ENCODE measurements at regions not wholly inside any gene's neighbourhood (a gene's known extent, or its start where the extent isn't known, plus 50 kb on each side); places are given as distances from the start of the nearest gene placed in this dataset.
"Not testable (repeated sequence)": the region's sequence is repeated elsewhere in the genome, so short reads cannot be mapped to it uniquely, and the experiment has no call there.

DNA sequence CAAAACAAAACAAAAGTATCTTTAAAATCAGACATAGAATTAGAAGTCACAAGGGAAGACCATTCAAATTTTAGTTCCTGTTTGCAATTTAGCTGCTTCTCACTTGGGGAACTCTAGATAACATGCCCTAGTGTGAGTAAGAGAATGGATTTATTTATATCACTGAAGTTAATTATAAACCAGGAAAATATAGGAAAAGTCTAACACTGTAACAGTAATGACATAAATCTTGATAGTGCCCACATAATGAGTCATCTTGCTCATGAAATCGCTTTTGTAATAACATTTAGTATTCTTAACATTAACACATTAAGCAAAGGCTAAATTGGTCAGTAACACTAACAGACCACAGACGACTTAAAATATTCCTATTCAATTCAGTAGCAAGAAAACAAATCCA, 710.7 kb downstream of the STPG2 start:
- TF ChIP-seq, protein P1, sequence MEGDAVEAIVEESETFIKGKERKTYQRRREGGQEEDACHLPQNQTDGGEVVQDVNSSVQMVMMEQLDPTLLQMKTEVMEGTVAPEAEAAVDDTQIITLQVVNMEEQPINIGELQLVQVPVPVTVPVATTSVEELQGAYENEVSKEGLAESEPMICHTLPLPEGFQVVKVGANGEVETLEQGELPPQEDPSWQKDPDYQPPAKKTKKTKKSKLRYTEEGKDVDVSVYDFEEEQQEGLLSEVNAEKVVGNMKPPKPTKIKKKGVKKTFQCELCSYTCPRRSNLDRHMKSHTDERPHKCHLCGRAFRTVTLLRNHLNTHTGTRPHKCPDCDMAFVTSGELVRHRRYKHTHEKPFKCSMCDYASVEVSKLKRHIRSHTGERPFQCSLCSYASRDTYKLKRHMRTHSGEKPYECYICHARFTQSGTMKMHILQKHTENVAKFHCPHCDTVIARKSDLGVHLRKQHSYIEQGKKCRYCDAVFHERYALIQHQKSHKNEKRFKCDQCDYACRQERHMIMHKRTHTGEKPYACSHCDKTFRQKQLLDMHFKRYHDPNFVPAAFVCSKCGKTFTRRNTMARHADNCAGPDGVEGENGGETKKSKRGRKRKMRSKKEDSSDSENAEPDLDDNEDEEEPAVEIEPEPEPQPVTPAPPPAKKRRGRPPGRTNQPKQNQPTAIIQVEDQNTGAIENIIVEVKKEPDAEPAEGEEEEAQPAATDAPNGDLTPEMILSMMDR (IDR thresholded peaks at IDR 0.05; ENCODE audit: unreplicated experiment): no peak
- H3K27ac Mint-ChIP-seq: no peak overlapping the region
- peaks cover 4% of the 10 kb centered on the region for H3K36me3 Mint-ChIP-seq
- H3K4me1 Mint-ChIP-seq: no peaks in the 10 kb centered on the region
- no peaks in the 10 kb centered on the region for H3K27me3 Mint-ChIP-seq (ENCODE audit: low read depth)
- DNase-seq (ENCODE audit: low spot score in 2 of 2, unreplicated experiment in 2 of 2): no peak
- peaks cover 49% of the 10 kb centered on the region for H3K9me3 Mint-ChIP-seq
- no peak overlapping the region for H3K4me3 Mint-ChIP-seq

DNA sequence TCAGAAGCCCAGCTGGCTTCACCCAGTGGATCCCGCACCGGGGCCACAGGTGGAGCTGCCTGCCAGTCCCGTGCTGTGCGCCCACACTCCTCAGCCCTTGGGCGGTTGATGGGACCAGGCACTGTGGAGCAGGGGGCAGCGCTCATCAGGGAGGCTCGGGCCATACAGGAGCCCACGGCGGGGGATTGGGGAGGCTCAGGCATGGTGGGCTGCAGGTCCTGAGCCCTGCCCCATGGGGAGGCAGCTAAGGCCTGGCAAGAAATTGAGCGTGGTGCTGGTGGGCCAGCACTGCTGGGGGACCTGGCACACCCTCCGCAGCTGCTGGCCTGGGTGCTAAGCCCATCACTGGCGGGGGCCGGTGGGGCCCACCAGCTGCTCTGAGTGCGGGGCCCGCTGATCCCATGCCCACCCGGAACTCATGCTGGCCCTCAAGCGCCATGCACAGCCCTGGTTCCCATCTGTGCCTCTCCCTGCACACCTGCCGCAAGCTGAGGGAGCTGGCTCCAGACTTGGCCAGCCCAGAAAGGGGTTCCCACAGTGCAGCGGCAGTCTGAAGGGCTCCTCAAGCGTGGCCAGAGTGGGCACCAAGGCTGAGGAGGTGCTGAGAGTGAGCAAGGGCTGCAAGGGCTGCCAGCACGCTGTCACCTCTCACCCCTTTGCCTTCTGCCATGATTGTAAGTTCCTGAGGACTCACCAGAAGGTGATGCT, 705.1 kb downstream of the STPG2 start:
- not testable (repeated sequence) for H3K27me3 Mint-ChIP-seq (ENCODE audit: low read depth); DNase-seq (ENCODE audit: low spot score in 2 of 2, unreplicated experiment in 2 of 2); H3K36me3 Mint-ChIP-seq; H3K27ac Mint-ChIP-seq; H3K4me3 Mint-ChIP-seq; H3K4me1 Mint-ChIP-seq
- peaks cover 31% of the 10 kb centered on the region for H3K9me3 Mint-ChIP-seq

DNA sequence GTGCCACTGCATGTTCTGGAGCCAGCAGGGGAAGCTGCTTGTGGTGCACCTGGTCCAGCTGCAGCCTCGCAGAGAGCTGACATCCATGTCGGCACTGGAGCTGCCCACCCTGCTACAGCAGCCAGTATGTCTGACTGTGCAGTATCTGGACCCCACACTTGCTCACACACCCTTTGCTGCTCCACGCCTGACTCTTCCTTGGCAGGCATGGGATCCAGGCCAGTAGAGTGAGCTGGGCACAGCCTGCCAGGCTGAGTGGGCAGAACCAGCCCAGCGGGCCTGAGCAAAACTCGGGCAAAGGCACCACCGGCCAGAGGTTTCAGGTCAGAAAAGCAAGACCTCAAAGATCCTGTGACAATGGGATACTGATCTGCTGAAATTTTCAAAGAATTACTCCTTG, 690.1 kb downstream of the STPG2 start:
- Mint-ChIP-seq H3K4me1 (no peaks in the 10 kb centered on the region), H3K9me3 (peaks cover 12% of the 10 kb centered on the region), H3K4me3 (no peak overlapping the region), H3K27me3 (ENCODE audit: low read depth) (no peaks in the 10 kb centered on the region), H3K27ac (no peak overlapping the region), H3K36me3 (no peaks in the 10 kb centered on the region)
- TF ChIP-seq, protein P1 (IDR thresholded peaks at IDR 0.05; ENCODE audit: unreplicated experiment): no peak
- DNase-seq (ENCODE audit: low spot score in 2 of 2, unreplicated experiment in 2 of 2): no peak

DNA sequence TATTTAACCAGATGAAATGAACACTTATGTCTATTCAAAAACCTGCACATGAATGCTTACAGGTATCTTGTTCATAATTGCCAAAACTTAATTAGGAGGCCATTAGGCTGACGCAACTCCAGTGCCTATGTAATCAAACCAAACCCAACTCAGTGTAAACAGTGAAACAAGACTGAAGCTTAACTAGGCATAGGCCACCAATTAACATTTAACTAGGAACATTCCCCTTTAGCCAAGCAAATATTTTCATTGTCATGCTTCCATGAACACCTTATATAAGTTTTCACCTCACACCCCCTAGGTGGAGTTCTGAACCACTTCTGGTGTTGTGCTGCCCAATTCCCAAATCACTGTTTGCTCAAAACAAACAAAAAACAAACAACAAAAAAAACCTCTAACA, 686.0 kb downstream of the STPG2 start:
- Mint-ChIP-seq H3K36me3 (no peaks in the 10 kb centered on the region), H3K27me3 (ENCODE audit: low read depth) (no peaks in the 10 kb centered on the region), H3K4me3 (no peak overlapping the region), H3K4me1 (no peaks in the 10 kb centered on the region), H3K9me3 (peaks cover 6% of the 10 kb centered on the region), H3K27ac (no peak overlapping the region)
- TF ChIP-seq, protein P1 (IDR thresholded peaks at IDR 0.05; ENCODE audit: unreplicated experiment): no peak
- DNase-seq (ENCODE audit: low spot score in 2 of 2, unreplicated experiment in 2 of 2): no peak

DNA sequence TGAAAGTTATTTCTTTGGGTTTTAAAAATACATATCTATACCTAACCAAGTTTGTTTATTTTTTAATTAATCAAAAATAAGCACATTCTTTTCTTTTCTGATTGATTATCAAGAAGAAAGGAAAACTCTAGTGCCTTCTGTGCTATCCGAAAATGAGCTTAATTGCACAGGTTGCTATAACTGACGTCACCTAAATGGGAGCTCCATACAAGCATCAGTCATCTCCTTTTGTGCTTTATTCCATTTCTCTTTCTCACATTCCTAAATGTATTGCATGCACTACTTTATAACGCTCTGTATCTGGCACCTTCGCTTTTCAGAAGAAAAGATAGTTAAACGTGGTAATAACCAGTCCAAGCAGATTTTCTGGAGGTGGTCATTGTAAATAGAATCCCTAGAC, 675.0 kb downstream of the STPG2 start:
- Mint-ChIP-seq H3K27me3 (ENCODE audit: low read depth) (no peaks in the 10 kb centered on the region), H3K9me3 (peaks cover 16% of the 10 kb centered on the region), H3K4me1 (no peaks in the 10 kb centered on the region), H3K36me3 (no peaks in the 10 kb centered on the region), H3K4me3 (no peak overlapping the region), H3K27ac (no peak overlapping the region)
- no peak for DNase-seq (ENCODE audit: low spot score in 2 of 2, unreplicated experiment in 2 of 2)
- TF ChIP-seq, protein P1 (IDR thresholded peaks at IDR 0.05; ENCODE audit: unreplicated experiment): no peak

DNA sequence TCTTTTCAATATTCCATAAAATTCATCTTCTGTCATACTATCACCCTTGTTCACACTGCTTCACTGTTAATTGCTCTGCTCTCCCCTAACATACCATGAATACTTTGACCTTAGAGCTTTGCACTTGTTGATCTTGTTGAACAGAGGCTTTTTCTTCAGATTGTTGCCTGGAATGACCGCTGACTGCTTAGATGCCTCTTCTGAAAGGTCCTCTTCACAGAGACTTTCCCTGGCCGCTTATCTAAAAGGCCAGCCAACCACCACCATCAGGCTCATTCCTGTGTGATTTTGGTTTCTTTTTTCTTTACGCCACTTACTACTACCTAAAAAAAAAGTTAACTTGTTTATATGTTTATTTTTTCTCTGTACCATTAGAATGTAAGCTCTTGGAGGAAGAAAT, 667.7 kb downstream of the STPG2 start:
- H3K27me3 Mint-ChIP-seq (ENCODE audit: low read depth): no peaks in the 10 kb centered on the region
- no peak overlapping the region for H3K27ac Mint-ChIP-seq
- TF ChIP-seq, protein P1 (IDR thresholded peaks at IDR 0.05; ENCODE audit: unreplicated experiment): no peak
- DNase-seq (ENCODE audit: low spot score in 2 of 2, unreplicated experiment in 2 of 2): no peak
- H3K4me1 Mint-ChIP-seq: peaks cover 3% of the 10 kb centered on the region
- peaks cover 2% of the 10 kb centered on the region for H3K36me3 Mint-ChIP-seq
- no peak overlapping the region for H3K4me3 Mint-ChIP-seq
- peaks cover 8% of the 10 kb centered on the region for H3K9me3 Mint-ChIP-seq

All from mesothelial cell of epicardium (in vitro differentiated cells).